Erythroblast (primary cell): ENCODE measurements at regions not wholly inside any gene's neighbourhood (a gene's known extent, or its start where the extent isn't known, plus 50 kb on each side); places are given as distances from the start of the nearest gene placed in this dataset.

Experiments
- GATA1 ChIP-seq: IDR thresholded peaks from 2 replicates; pipeline ENCODE4 v1.6.1; 2011; ENCODE audit warnings: low read depth, mild to moderate bottlenecking, control low read depth, low read length, moderate library complexity
- POLR2A ChIP-seq: IDR thresholded peaks from 2 replicates; pipeline ENCODE4 v1.6.1; 2011; ENCODE audit warnings: mild to moderate bottlenecking, low read length

DNA sequence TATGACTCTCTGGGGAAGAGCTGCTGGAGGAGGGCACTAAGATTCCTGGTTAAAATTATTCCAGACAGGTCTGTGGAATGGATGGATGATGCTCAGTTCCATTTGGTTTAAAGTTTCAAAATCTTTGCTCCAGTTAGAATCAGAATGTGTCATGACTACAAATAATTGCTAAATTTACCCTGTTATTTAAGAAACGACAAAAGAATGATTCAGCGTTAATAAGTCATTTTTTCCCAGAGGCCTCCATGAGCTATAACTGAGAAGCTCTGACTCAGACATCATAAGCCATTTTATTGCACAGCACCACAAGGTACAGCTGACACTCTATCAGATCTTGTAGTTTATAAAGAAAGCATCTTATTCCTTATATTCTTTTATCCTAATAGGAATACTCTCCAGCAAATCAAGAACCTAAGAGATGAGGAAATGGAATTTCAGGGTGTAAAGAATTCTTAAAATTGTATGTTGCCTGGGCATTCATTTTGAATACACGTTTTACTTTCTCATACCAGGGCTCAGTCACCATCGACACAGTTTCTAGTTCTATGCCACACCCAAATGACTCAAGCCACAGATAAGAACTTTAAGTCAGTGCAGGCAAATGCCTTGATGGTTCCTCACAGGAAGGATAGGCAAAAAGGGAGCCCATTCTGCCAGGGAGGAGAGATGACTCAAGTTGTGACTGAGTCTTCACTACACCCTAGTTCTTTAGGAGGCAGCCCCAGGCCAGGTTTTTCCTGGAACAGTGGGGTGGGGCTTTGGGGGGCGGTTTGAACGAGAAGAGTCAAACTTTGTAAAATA, 636.0 kb downstream of the MMUT start:
- TF ChIP-seq POLR2A = no peak
- TF ChIP-seq GATA1 = no peak
